H9 (cell line): ENCODE measurements at regions not wholly inside any gene's neighbourhood (a gene's known extent, or its start where the extent isn't known, plus 50 kb on each side); places are given as distances from the start of the nearest gene placed in this dataset.

Experiments
- DNase-seq: peaks from one replicate; pipeline ENCODE4 v3.0.0-alpha.2; 2017
- H2AFZ ChIP-seq: one replicate; pipeline ENCODE4 v1.6.1; 2013; ENCODE audit warnings: mild to moderate bottlenecking, low read length, control low read depth, moderate library complexity
- H2AK5ac ChIP-seq: 2 replicates; pipeline ENCODE4 v1.6.1; 2013; ENCODE audit warnings: low read length, control low read depth, mixed read lengths; ENCODE audit not compliant: insufficient read length
- H2BK120ac ChIP-seq: one replicate; pipeline ENCODE4 v1.6.1; 2013; ENCODE audit warnings: low read depth, mild to moderate bottlenecking, low read length, control low read depth, inconsistent platforms; ENCODE audit not compliant: poor library complexity, severe bottlenecking
- H2BK12ac ChIP-seq: 2 replicates; pipeline ENCODE4 v1.6.1; 2013; ENCODE audit warnings: low read length, control low read depth, mixed read lengths, low read depth; ENCODE audit not compliant: insufficient read length
- H2BK15ac ChIP-seq: 2 replicates; pipeline ENCODE4 v1.6.1; 2013; ENCODE audit warnings: low read depth, low read length, control low read depth
- H2BK20ac ChIP-seq: one replicate; pipeline ENCODE4 v1.6.1; 2013; ENCODE audit warnings: low read depth, mild to moderate bottlenecking, low read length, control low read depth, inconsistent platforms; ENCODE audit not compliant: poor library complexity, severe bottlenecking
- H2BK5ac ChIP-seq: 2 replicates; pipeline ENCODE4 v1.6.1; 2013; ENCODE audit warnings: low read length, control low read depth, mixed read lengths; ENCODE audit not compliant: insufficient read length
- H3K14ac ChIP-seq: 2 replicates; pipeline ENCODE4 v1.6.1; 2013; ENCODE audit warnings: low read length, control low read depth; ENCODE audit not compliant: insufficient read depth
- H3K18ac ChIP-seq: 2 replicates; pipeline ENCODE4 v1.6.1; 2013; ENCODE audit warnings: low read depth, mild to moderate bottlenecking, mixed read lengths, low read length, control low read depth; ENCODE audit not compliant: insufficient read length
- H3K23ac ChIP-seq: 2 replicates; pipeline ENCODE4 v1.6.1; 2013; ENCODE audit warnings: low read length, control low read depth, mixed read lengths, low read depth; ENCODE audit not compliant: insufficient read length
- H3K23me2 ChIP-seq: 2 replicates; pipeline ENCODE4 v1.6.1; 2013; ENCODE audit warnings: low read depth, mild to moderate bottlenecking, mixed read lengths, low read length, control low read depth; ENCODE audit not compliant: insufficient read length, poor library complexity, severe bottlenecking
- H3K27ac ChIP-seq: 2 replicates; pipeline ENCODE4 v1.5.1; 2013; ENCODE audit warnings: low read length, control low read depth, mixed read lengths, low read depth; ENCODE audit not compliant: insufficient read length
- H3K27me3 ChIP-seq: 2 replicates; pipeline ENCODE4 v1.6.1; 2013; ENCODE audit warnings: low read length, control low read depth, inconsistent platforms; ENCODE audit not compliant: insufficient read depth
- H3K4ac ChIP-seq: 2 replicates; pipeline ENCODE4 v1.6.1; 2013; ENCODE audit warnings: low read depth, mild to moderate bottlenecking, control low read depth, inconsistent platforms, low read length, moderate library complexity
- H3K4me1 ChIP-seq: 2 replicates; pipeline ENCODE4 v1.6.1; 2013; ENCODE audit warnings: low read length, control low read depth, inconsistent platforms; ENCODE audit not compliant: insufficient read depth
- H3K4me2 ChIP-seq: 2 replicates; pipeline ENCODE4 v1.6.1; 2013; ENCODE audit warnings: low read length, control low read depth, mixed read lengths; ENCODE audit not compliant: insufficient read length, insufficient read depth
- H3K56ac ChIP-seq: 2 replicates; pipeline ENCODE4 v1.6.1; 2013; ENCODE audit warnings: low read depth, mild to moderate bottlenecking, mixed read lengths, low read length, control low read depth; ENCODE audit not compliant: insufficient read length
- H3K79me1 ChIP-seq: 2 replicates; pipeline ENCODE4 v1.6.1; 2013; ENCODE audit warnings: low read depth, mild to moderate bottlenecking, moderate library complexity, low read length, control low read depth, inconsistent platforms; ENCODE audit not compliant: insufficient read depth, poor library complexity, severe bottlenecking
- H3K79me2 ChIP-seq: 2 replicates; pipeline ENCODE4 v1.6.1; 2013; ENCODE audit warnings: low read length, control low read depth, inconsistent platforms; ENCODE audit not compliant: insufficient read depth
- H3K9ac ChIP-seq: 2 replicates; pipeline ENCODE4 v1.6.1; 2013; ENCODE audit warnings: low read length, control low read depth, mixed read lengths; ENCODE audit not compliant: insufficient read length; ENCODE audit errors: extremely low read depth
- H3K9me3 ChIP-seq: one replicate; pipeline ENCODE4 v1.6.1; 2013; ENCODE audit warnings: low read depth, low read length, inconsistent platforms; ENCODE audit not compliant: control insufficient read depth
- H3T11ph ChIP-seq: one replicate; pipeline ENCODE4 v1.6.1; 2013; ENCODE audit warnings: mild to moderate bottlenecking, low read length, control low read depth, inconsistent platforms
- H4K20me1 ChIP-seq: one replicate; pipeline ENCODE4 v1.6.1; 2013; ENCODE audit not compliant: control insufficient read depth, insufficient read length, insufficient read depth
- H4K5ac ChIP-seq: 2 replicates; pipeline ENCODE4 v1.6.1; 2013; ENCODE audit warnings: low read depth, mild to moderate bottlenecking, mixed read lengths, low read length, control low read depth; ENCODE audit not compliant: insufficient read length
- H4K8ac ChIP-seq: replicated peaks from 2 replicates; pipeline ENCODE4 v1.6.1; 2013; ENCODE audit warnings: low read length, control low read depth, mixed read lengths, low read depth; ENCODE audit not compliant: insufficient read length
- H4K91ac ChIP-seq: 2 replicates; pipeline ENCODE4 v1.6.1; 2013; ENCODE audit warnings: low read depth, mild to moderate bottlenecking, moderate library complexity, mixed read lengths, low read length, control low read depth; ENCODE audit not compliant: insufficient read length
- H3K27ac Mint-ChIP-seq, 3 experiments: 2 replicates in 2 of 3; 3 replicates in 1 of 3; pipeline ENCODE4 v1.8.0; 2020 to 2021; ENCODE audit warnings: mixed read lengths in 3 of 3, mild to moderate bottlenecking in 1 of 3, moderate library complexity in 1 of 3
- H3K27me3 Mint-ChIP-seq: 2 replicates; pipeline ENCODE4 v1.8.0; 2021; ENCODE audit warnings: low read depth, mild to moderate bottlenecking, moderate library complexity, mixed read lengths
- H3K36me3 Mint-ChIP-seq, 3 experiments: 2 replicates in 2 of 3; 3 replicates in 1 of 3; pipeline ENCODE4 v1.8.0; 2020 to 2021; ENCODE audit warnings: low read depth in 3 of 3, mixed read lengths in 3 of 3; ENCODE audit not compliant: insufficient read depth in 1 of 3
- H3K4me1 Mint-ChIP-seq, 2 experiments: 2 replicates each; pipeline ENCODE4 v1.8.0; 2020; ENCODE audit warnings: mixed read lengths in 2 of 2
- H3K4me3 Mint-ChIP-seq, 2 experiments: 2 replicates in 1 of 2; 3 replicates in 1 of 2; pipeline ENCODE4 v1.8.0; 2020 to 2021; ENCODE audit warnings: mild to moderate bottlenecking in 2 of 2, mixed read lengths in 2 of 2, moderate library complexity in 1 of 2
- H3K9me3 Mint-ChIP-seq, 2 experiments: 2 replicates in 1 of 2; 3 replicates in 1 of 2; pipeline ENCODE4 v1.8.0; 2020; ENCODE audit warnings: mild to moderate bottlenecking in 2 of 2, mixed read lengths in 2 of 2, moderate library complexity in 1 of 2
- CTCF ChIP-seq: fragments of 200-600 bp; sonication (generic); conservative IDR thresholded peaks from 3 replicates; pipeline ENCODE4 v1.8.0; 2021; ENCODE audit warnings: antibody characterized with exemption, mild to moderate bottlenecking
- WGBS: extraction: QIAGEN DNeasy Blood & Tissue Kit; methylation state at CpG from one replicate; pipeline ENCODE4 v1.1.7; 2013; ENCODE audit warnings: missing lambda C conversion rate, low lambda C conversion rate, mixed read lengths; ENCODE audit not compliant: insufficient read length; ENCODE audit errors: extremely low coverage; 5-methylcytosine and 5-hydroxymethylcytosine counted together

DNA sequence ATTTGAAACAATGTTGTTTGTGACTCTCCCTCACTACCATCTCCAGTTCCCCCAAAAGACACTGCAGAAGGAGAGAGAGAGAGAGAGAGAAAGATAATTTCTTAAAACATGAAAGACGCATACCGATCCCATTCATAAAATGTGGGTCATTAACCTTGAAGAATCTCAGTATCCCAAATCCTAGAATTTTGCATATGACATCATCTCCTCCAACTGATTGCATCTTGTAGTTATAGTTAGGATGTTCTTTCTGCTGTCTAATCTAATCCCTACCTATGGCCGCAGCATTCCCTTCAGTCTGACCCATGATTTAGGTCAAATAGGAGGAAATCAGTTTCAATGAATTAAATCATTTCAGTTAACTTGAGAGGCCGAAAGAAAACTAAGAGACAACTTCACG lies 142.4 kb upstream of the ETS2 start:
- Histone ChIP-seq H3K9ac (no peak overlapping the region), H3K4ac (no peak overlapping the region), H4K91ac (no peak overlapping the region), H4K8ac (no peak overlapping the region), H4K5ac (no peak overlapping the region), H3K56ac (no peak overlapping the region), H2BK20ac (no peak overlapping the region), H3K18ac (no peak overlapping the region), H3K9me3 (no peaks in the 10 kb centered on the region), H2BK120ac (no peak overlapping the region), H3K4me2 (no peak overlapping the region), H3K79me2 (no peaks in the 10 kb centered on the region), H3K79me1 (no peaks in the 10 kb centered on the region), H3K27ac (no peak overlapping the region), H3K27me3 (peaks cover 6% of the 10 kb centered on the region; the same call in 1 of the 2 replicates), H3K23ac (no peak overlapping the region), H3T11ph (no peak overlapping the region), H2AK5ac (no peak overlapping the region), H2BK12ac (no peak overlapping the region), H2AFZ (no peak overlapping the region), H2BK5ac (no peak overlapping the region), H4K20me1 (no peaks in the 10 kb centered on the region), H3K23me2 (peaks cover 17% of the 10 kb centered on the region), H2BK15ac (no peak overlapping the region), H3K4me1 (no peaks in the 10 kb centered on the region; the same call in 1 of the 2 replicates), H3K14ac (no peak overlapping the region)
- TF ChIP-seq CTCF, result no peak
- no peaks in the 10 kb centered on the region for H3K9me3 Mint-ChIP-seq
- DNase-seq, result no peak
- H3K27ac Mint-ChIP-seq, result no peak overlapping the region
- no peak overlapping the region for H3K4me3 Mint-ChIP-seq
- no peaks in the 10 kb centered on the region; a peak in 1 of 7 replicates for H3K36me3 Mint-ChIP-seq
- H3K4me1 Mint-ChIP-seq, result peaks cover 21 to 24% of the 10 kb centered on the region in 2 experiments
- no CpG with 5 or more reads among the region's 5 CpGs for WGBS
- peaks cover 53% of the 10 kb centered on the region for H3K27me3 Mint-ChIP-seq
